ENCODE measurements at regions not wholly inside any gene's neighbourhood (a gene's known extent, or its start where the extent isn't known, plus 50 kb on each side); places are given as distances from the start of the nearest gene placed in this dataset.

- CTCF ChIA-PET, result no interaction called here
- H3K4me3 ChIP-seq (replicated peaks in 1 of 3; ENCODE audit: insufficient read depth in 1 of 3, low read depth in 1 of 3, low read length in 3 of 3), result no peak overlapping the region
Measured at GRCh38 chr4:96531836-96532235, 691.9 kb downstream of the PDHA2 start.

GRCh38 chr4:96543346-96543745 lies 703.5 kb downstream of the PDHA2 start:
- ChIA-PET POLR2A (no interaction called here), CTCF (no interaction called here)
- no peak for DNase-seq (ENCODE audit: low read depth, low spot score)
- dilution Hi-C loops (cut with MboI; ENCODE audit: extremely low pct_ligation_motif_present, low sequenced_read_pairs), result no loop called here
- TF ChIP-seq MYC (IDR thresholded peaks at IDR 0.05; ENCODE audit: low read depth, low read length) (no peak), MAX (IDR thresholded peaks at IDR 0.05; ENCODE audit: insufficient read depth, insufficient read length) (no peak), FOS (IDR thresholded peaks at IDR 0.05; ENCODE audit: borderline replicate concordance, insufficient read depth, low read length) (no peak), EZH2 (IDR thresholded peaks at IDR 0.05; ENCODE audit: borderline replicate concordance, low read depth, low read length, severe bottlenecking) (no peak), CTCF (IDR thresholded peaks at IDR 0.05; ENCODE audit: extremely low read depth in 1 of 2, insufficient read depth in 1 of 2, low read depth in 1 of 2, low read length in 2 of 2) (no peak), POLR2AphosphoS5 (IDR thresholded peaks at IDR 0.05; ENCODE audit: insufficient read depth, low read depth, low read length) (no peak), POLR2A (IDR thresholded peaks at IDR 0.05; ENCODE audit: low read depth, low read length) (no peak), JUN (IDR thresholded peaks at IDR 0.05; ENCODE audit: borderline replicate concordance, insufficient read depth, insufficient read length, low read depth) (no peak), GATA2 (IDR thresholded peaks at IDR 0.05; ENCODE audit: insufficient read depth, insufficient read length, low read depth, low read length) (no peak)
- no peak overlapping the region for H2AFZ ChIP-seq (ENCODE audit: low read depth, low read length)
- no peaks in the 10 kb centered on the region for H3K27me3 ChIP-seq (ENCODE audit: control insufficient read depth in 2 of 2, insufficient read depth in 2 of 2, low read length in 2 of 2)
- intact Hi-C loops (cut with micrococcal nuclease), result no loop called here
- H3K9ac ChIP-seq (replicated peaks; ENCODE audit: extremely low read depth, insufficient read depth, low read length), result no peak overlapping the region
- H4K20me1 ChIP-seq (replicated peaks; ENCODE audit: control insufficient read depth, extremely low read depth, insufficient read depth, low read length), result no peaks in the 10 kb centered on the region
- no peaks in the 10 kb centered on the region for H3K9me3 ChIP-seq (replicated peaks; ENCODE audit: control insufficient read depth, insufficient read depth, low read length)
- H3K4me1 ChIP-seq (ENCODE audit: control insufficient read depth, extremely low read depth, insufficient read depth, low read length), result no peaks in the 10 kb centered on the region
- H3K79me2 ChIP-seq (ENCODE audit: control insufficient read depth, insufficient read depth, low read length), result no peaks in the 10 kb centered on the region
- no peak overlapping the region for H3K27ac ChIP-seq (ENCODE audit: insufficient read depth, low read depth, low read length)
- H3K4me2 ChIP-seq (ENCODE audit: insufficient read depth, low read length), result no peak overlapping the region
- no TSS peak for BruUV-seq (replicated peaks)
- FAIRE-seq, result no peak
- H3K36me3 ChIP-seq (ENCODE audit: control insufficient read depth in 2 of 2, extremely low read depth in 1 of 2, insufficient read depth in 2 of 2, low read length in 2 of 2), result no peaks in the 10 kb centered on the region
- no peak overlapping the region for H3K4me3 ChIP-seq (replicated peaks in 1 of 3; ENCODE audit: insufficient read depth in 1 of 3, low read depth in 1 of 3, low read length in 3 of 3)
- H3K9me1 ChIP-seq (replicated peaks; ENCODE audit: control insufficient read depth, extremely low read depth, insufficient read depth, low read length), result no peaks in the 10 kb centered on the region

More at GRCh38 chr4:96531836-96532235, 691.9 kb downstream of the PDHA2 start:
- no peak for TF ChIP-seq GATA2 (IDR thresholded peaks at IDR 0.05; ENCODE audit: insufficient read depth, insufficient read length, low read depth, low read length)
- no peak for TF ChIP-seq JUN (IDR thresholded peaks at IDR 0.05; ENCODE audit: borderline replicate concordance, insufficient read depth, insufficient read length, low read depth)
- no peak for TF ChIP-seq MAX (IDR thresholded peaks at IDR 0.05; ENCODE audit: insufficient read depth, insufficient read length)
- H3K79me2 ChIP-seq (ENCODE audit: control insufficient read depth, insufficient read depth, low read length), result no peaks in the 10 kb centered on the region
- dilution Hi-C loops (cut with MboI; ENCODE audit: extremely low pct_ligation_motif_present, low sequenced_read_pairs) (no loop called here), intact Hi-C loops (cut with micrococcal nuclease) (no loop called here)
- H2AFZ ChIP-seq (ENCODE audit: low read depth, low read length), result no peak overlapping the region
- no peak overlapping the region for H3K9ac ChIP-seq (replicated peaks; ENCODE audit: extremely low read depth, insufficient read depth, low read length)
- no peaks in the 10 kb centered on the region for H3K27me3 ChIP-seq (ENCODE audit: control insufficient read depth in 2 of 2, insufficient read depth in 2 of 2, low read length in 2 of 2)
- no peaks in the 10 kb centered on the region for H4K20me1 ChIP-seq (replicated peaks; ENCODE audit: control insufficient read depth, extremely low read depth, insufficient read depth, low read length)
- no peaks in the 10 kb centered on the region for H3K9me3 ChIP-seq (replicated peaks; ENCODE audit: control insufficient read depth, insufficient read depth, low read length)
- FAIRE-seq (no peak), DNase-seq (ENCODE audit: low read depth, low spot score) (no peak)
- no peaks in the 10 kb centered on the region for H3K9me1 ChIP-seq (replicated peaks; ENCODE audit: control insufficient read depth, extremely low read depth, insufficient read depth, low read length)
- POLR2A ChIA-PET, result no interaction called here
- no peaks in the 10 kb centered on the region for H3K36me3 ChIP-seq (ENCODE audit: control insufficient read depth in 2 of 2, extremely low read depth in 1 of 2, insufficient read depth in 2 of 2, low read length in 2 of 2)
- H3K4me2 ChIP-seq (ENCODE audit: insufficient read depth, low read length), result no peak overlapping the region
- no peak overlapping the region for H3K27ac ChIP-seq (ENCODE audit: insufficient read depth, low read depth, low read length)
- no TSS peak for BruUV-seq (replicated peaks)
- no peaks in the 10 kb centered on the region for H3K4me1 ChIP-seq (ENCODE audit: control insufficient read depth, extremely low read depth, insufficient read depth, low read length)
